ENCODE measurements at regions not wholly inside any gene's neighbourhood (a gene's known extent, or its start where the extent isn't known, plus 50 kb on each side); places are given as distances from the start of the nearest gene placed in this dataset.

GRCh38 chr13:95391785-95392184 lies 90.5 kb upstream of the ABCC4 start:
- TF ChIP-seq CTCF (IDR thresholded peaks at IDR 0.05; ENCODE audit: insufficient read depth, low read length, severe bottlenecking) = no peak
- FAIRE-seq = no peak

GRCh38 chr13:95392597-95392996 lies 91.3 kb upstream of the ABCC4 start:
- Histone ChIP-seq H3K4me3 (ENCODE audit: low read depth, low read length) (no peak overlapping the region), H3K36me3 (ENCODE audit: control insufficient read depth, insufficient read depth, low read length) (no peaks in the 10 kb centered on the region), H3K27me3 (ENCODE audit: control insufficient read depth, insufficient read depth, low read length) (peaks cover 2% of the 10 kb centered on the region)
- TF ChIP-seq CTCF (IDR thresholded peaks at IDR 0.05; ENCODE audit: insufficient read depth, low read length, severe bottlenecking) = no peak
- FAIRE-seq (no peak), DNase-seq (ENCODE audit: low read depth) (no peak)

More at GRCh38 chr13:95391785-95392184, 90.5 kb upstream of the ABCC4 start:
- peaks cover 2% of the 10 kb centered on the region for H3K27me3 ChIP-seq (ENCODE audit: control insufficient read depth, insufficient read depth, low read length)
- H3K36me3 ChIP-seq (ENCODE audit: control insufficient read depth, insufficient read depth, low read length) = no peaks in the 10 kb centered on the region
- no peak for DNase-seq (ENCODE audit: low read depth)
- no peak overlapping the region for H3K4me3 ChIP-seq (ENCODE audit: low read depth, low read length)

- no peaks in the 10 kb centered on the region for H3K27me3 ChIP-seq (ENCODE audit: control insufficient read depth, insufficient read depth, low read length)
- FAIRE-seq (no peak), DNase-seq (ENCODE audit: low read depth) (no peak)
- H3K4me3 ChIP-seq (ENCODE audit: low read depth, low read length) = peak overlapping the region; percentile 4
- no peaks in the 10 kb centered on the region for H3K36me3 ChIP-seq (ENCODE audit: control insufficient read depth, insufficient read depth, low read length)
- TF ChIP-seq CTCF (IDR thresholded peaks at IDR 0.05; ENCODE audit: insufficient read depth, low read length, severe bottlenecking) = no peak
Observed at GRCh38 chr13:95403349-95404140, 102.3 kb upstream of the ABCC4 start.

- H3K4me3 ChIP-seq (ENCODE audit: low read depth, low read length) = peak overlapping the region; percentile 4
- no peaks in the 10 kb centered on the region for H3K27me3 ChIP-seq (ENCODE audit: control insufficient read depth, insufficient read depth, low read length)
- H3K36me3 ChIP-seq (ENCODE audit: control insufficient read depth, insufficient read depth, low read length) = no peaks in the 10 kb centered on the region
- DNase-seq (ENCODE audit: low read depth) (peak; percentile 57), FAIRE-seq (no peak)
- TF ChIP-seq CTCF (IDR thresholded peaks at IDR 0.05; ENCODE audit: insufficient read depth, low read length, severe bottlenecking) = peak; percentile 89
Observed at GRCh38 chr13:95404141-95404882, 103.1 kb upstream of the ABCC4 start.

GRCh38 chr13:95406176-95406575 lies 104.9 kb upstream of the ABCC4 start:
- H3K36me3 ChIP-seq (ENCODE audit: control insufficient read depth, insufficient read depth, low read length) = no peaks in the 10 kb centered on the region
- no peaks in the 10 kb centered on the region for H3K27me3 ChIP-seq (ENCODE audit: control insufficient read depth, insufficient read depth, low read length)
- DNase-seq (ENCODE audit: low read depth) (no peak), FAIRE-seq (no peak)
- no peak for TF ChIP-seq CTCF (IDR thresholded peaks at IDR 0.05; ENCODE audit: insufficient read depth, low read length, severe bottlenecking)
- no peak overlapping the region for H3K4me3 ChIP-seq (ENCODE audit: low read depth, low read length)
